HG02870 (cell line): ENCODE measurements at regions not wholly inside any gene's neighbourhood (a gene's known extent, or its start where the extent isn't known, plus 50 kb on each side); places are given as distances from the start of the nearest gene placed in this dataset.

Experiments
- ATAC-seq: cut with Tn5 transposase; IDR thresholded peaks from one replicate; pipeline ENCODE4 v1.9.1; 2021; ENCODE audit warnings: mild to moderate bottlenecking, moderate library complexity; ENCODE audit not compliant: unreplicated experiment

- ATAC-seq: no peak
Measured at GRCh38 chr6:104621396-104621795, 238.3 kb downstream of the HACE1 start.

- no peak for ATAC-seq
Measured at GRCh38 chr6:104617591-104617990, 242.1 kb downstream of the HACE1 start.

GRCh38 chr6:104614394-104614793 is 245.3 kb downstream of the HACE1 start:
- no peak for ATAC-seq

GRCh38 chr6:104613416-104614001 is 246.2 kb downstream of the HACE1 start:
- ATAC-seq: no peak

- no peak for ATAC-seq
Measured at GRCh38 chr6:104612541-104612940, 247.2 kb downstream of the HACE1 start.

GRCh38 chr6:104608101-104608500 is 251.6 kb downstream of the HACE1 start:
- no peak for ATAC-seq

- ATAC-seq: no peak
Measured at GRCh38 chr6:104607501-104607900, 252.2 kb downstream of the HACE1 start.

GRCh38 chr6:104606361-104606760 is 253.4 kb downstream of the HACE1 start:
- ATAC-seq: no peak

GRCh38 chr6:104604685-104605084 is 255.0 kb downstream of the HACE1 start:
- no peak for ATAC-seq

GRCh38 chr6:104603108-104603745 is 256.5 kb downstream of the HACE1 start:
- no peak for ATAC-seq

- ATAC-seq: no peak
Measured at GRCh38 chr6:104601721-104602120, 258.0 kb downstream of the HACE1 start.

GRCh38 chr6:104601131-104601651 is 258.5 kb downstream of the HACE1 start:
- ATAC-seq: no peak

- no peak for ATAC-seq
Measured at GRCh38 chr6:104600639-104600931, 259.1 kb downstream of the HACE1 start.

- ATAC-seq: no peak
Measured at GRCh38 chr6:104599821-104600638, 259.7 kb downstream of the HACE1 start.

GRCh38 chr6:104597541-104598050 is 262.1 kb downstream of the HACE1 start:
- no peak for ATAC-seq

- ATAC-seq: no peak
Measured at GRCh38 chr6:104596091-104596490, 263.6 kb downstream of the HACE1 start.

GRCh38 chr6:104595311-104595820 is 264.4 kb downstream of the HACE1 start:
- ATAC-seq: no peak

GRCh38 chr6:104591573-104592334 is 268.0 kb downstream of the HACE1 start:
- no peak for ATAC-seq

- ATAC-seq: no peak
Measured at GRCh38 chr6:104589940-104590339, 269.8 kb downstream of the HACE1 start.

GRCh38 chr6:104585646-104586045 is 274.1 kb downstream of the HACE1 start:
- no peak for ATAC-seq

GRCh38 chr6:104580452-104580851 is 279.3 kb downstream of the HACE1 start:
- ATAC-seq: no peak
